ENCODE measurements at regions not wholly inside any gene's neighbourhood (a gene's known extent, or its start where the extent isn't known, plus 50 kb on each side); places are given as distances from the start of the nearest gene placed in this dataset.

DNA sequence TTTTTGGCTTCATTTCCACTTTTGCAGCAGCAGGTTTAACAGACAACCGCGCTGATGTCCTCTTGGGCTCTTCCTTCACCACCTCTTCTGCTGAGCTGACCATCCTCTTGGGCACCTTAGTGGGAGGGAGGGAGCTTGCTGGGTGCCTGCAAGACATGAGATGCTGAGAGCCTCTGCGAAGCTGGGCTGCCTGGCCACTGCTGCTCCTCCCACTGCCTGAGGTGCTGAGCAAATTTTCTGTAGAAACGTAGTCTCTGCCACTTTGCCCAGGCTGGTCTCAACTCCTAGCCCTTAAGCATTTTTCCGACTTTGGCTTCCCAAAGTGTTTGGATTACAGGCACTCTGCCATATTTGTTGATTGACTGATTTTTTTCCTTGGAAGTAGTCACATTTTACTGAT, 422.2 kb upstream of the MC4R start:
- no peak overlapping the region for H3K27ac ChIP-seq (ENCODE audit: low read depth in 1 of 2, low read length in 2 of 2)
- no peak overlapping the region for H3K4me3 ChIP-seq (replicated peaks in 1 of 3; ENCODE audit: low read depth in 2 of 3, low read length in 3 of 3)
- intact Hi-C loops (cut with micrococcal nuclease): no loop called here
- Mint-ChIP-seq H3K27ac (no peak overlapping the region), H3K4me3 (no peak overlapping the region), H3K27me3 (ENCODE audit: low read depth in 3 of 3) (no peaks in the 10 kb centered on the region), H3K4me1 (no peaks in the 10 kb centered on the region), H3K9me3 (peaks cover 0 to 11% (median 2%) of the 10 kb centered on the region in 7 donors), H3K36me3 (no peaks in the 10 kb centered on the region)
- no peak for DNase-seq
- no peaks in the 10 kb centered on the region for H3K79me2 ChIP-seq (ENCODE audit: insufficient read depth, low read length)
- no peaks in the 10 kb centered on the region for H4K20me1 ChIP-seq (ENCODE audit: insufficient read depth, low read length)
- no peaks in the 10 kb centered on the region for H3K4me1 ChIP-seq (ENCODE audit: control insufficient read depth in 1 of 2, insufficient read depth in 2 of 2, low read length in 2 of 2)
- no peak overlapping the region for H3K9ac ChIP-seq (ENCODE audit: insufficient read depth, low read length, poor library complexity, severe bottlenecking)
- TF ChIP-seq, protein P1, sequence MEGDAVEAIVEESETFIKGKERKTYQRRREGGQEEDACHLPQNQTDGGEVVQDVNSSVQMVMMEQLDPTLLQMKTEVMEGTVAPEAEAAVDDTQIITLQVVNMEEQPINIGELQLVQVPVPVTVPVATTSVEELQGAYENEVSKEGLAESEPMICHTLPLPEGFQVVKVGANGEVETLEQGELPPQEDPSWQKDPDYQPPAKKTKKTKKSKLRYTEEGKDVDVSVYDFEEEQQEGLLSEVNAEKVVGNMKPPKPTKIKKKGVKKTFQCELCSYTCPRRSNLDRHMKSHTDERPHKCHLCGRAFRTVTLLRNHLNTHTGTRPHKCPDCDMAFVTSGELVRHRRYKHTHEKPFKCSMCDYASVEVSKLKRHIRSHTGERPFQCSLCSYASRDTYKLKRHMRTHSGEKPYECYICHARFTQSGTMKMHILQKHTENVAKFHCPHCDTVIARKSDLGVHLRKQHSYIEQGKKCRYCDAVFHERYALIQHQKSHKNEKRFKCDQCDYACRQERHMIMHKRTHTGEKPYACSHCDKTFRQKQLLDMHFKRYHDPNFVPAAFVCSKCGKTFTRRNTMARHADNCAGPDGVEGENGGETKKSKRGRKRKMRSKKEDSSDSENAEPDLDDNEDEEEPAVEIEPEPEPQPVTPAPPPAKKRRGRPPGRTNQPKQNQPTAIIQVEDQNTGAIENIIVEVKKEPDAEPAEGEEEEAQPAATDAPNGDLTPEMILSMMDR (IDR thresholded peaks at IDR 0.05): no peak
- no peak overlapping the region for H3K4me2 ChIP-seq (replicated peaks; ENCODE audit: extremely low read depth, low read length, poor library complexity, severe bottlenecking)
- no peaks in the 10 kb centered on the region for H3K36me3 ChIP-seq (replicated peaks in 1 of 2; ENCODE audit: control insufficient read depth in 1 of 2, insufficient read depth in 2 of 2, low read length in 2 of 2)
- H3K9me3 ChIP-seq (replicated peaks in 1 of 2; ENCODE audit: control insufficient read depth in 1 of 2, insufficient read depth in 1 of 2, low read length in 2 of 2): no peaks in the 10 kb centered on the region
- H3K27me3 ChIP-seq (ENCODE audit: control insufficient read depth in 2 of 2, insufficient read depth in 2 of 2, low read length in 2 of 2): no peaks in the 10 kb centered on the region
- WGBS (ENCODE audit: insufficient coverage): 86% methylated on average over 2 of the region's 5 CpGs
- no peak overlapping the region for H2AFZ ChIP-seq (ENCODE audit: insufficient read depth, low read depth, low read length, poor library complexity, severe bottlenecking)

DNA sequence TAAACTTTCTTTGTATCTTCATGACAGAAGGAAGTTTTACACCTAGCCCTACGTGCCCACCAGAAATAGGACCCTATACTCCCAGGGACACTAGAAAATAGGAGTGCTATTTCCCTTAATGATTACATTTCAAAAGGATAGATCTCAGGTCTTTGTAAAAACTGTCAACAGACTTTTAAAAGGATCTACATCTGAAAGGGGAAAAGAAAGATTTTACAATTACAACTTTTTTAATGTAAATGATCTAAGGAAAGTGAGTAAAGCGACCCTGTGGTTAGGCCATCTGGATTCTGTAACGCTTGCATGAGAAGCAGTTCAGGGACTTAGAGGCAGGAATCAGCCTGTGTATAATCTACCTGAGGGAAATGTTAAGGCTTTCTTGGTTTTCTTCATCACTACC, 431.8 kb upstream of the MC4R start:
- no peak for DNase-seq
- Histone ChIP-seq H3K36me3 (replicated peaks in 1 of 2; ENCODE audit: control insufficient read depth in 1 of 2, insufficient read depth in 2 of 2, low read length in 2 of 2) (no peaks in the 10 kb centered on the region), H3K27me3 (ENCODE audit: control insufficient read depth in 2 of 2, insufficient read depth in 2 of 2, low read length in 2 of 2) (no peaks in the 10 kb centered on the region), H3K4me1 (ENCODE audit: control insufficient read depth in 1 of 2, insufficient read depth in 2 of 2, low read length in 2 of 2) (no peaks in the 10 kb centered on the region), H3K27ac (ENCODE audit: low read depth in 1 of 2, low read length in 2 of 2) (no peak overlapping the region), H3K4me3 (replicated peaks in 1 of 3; ENCODE audit: low read depth in 2 of 3, low read length in 3 of 3) (no peak overlapping the region), H3K4me2 (replicated peaks; ENCODE audit: extremely low read depth, low read length, poor library complexity, severe bottlenecking) (no peak overlapping the region), H2AFZ (ENCODE audit: insufficient read depth, low read depth, low read length, poor library complexity, severe bottlenecking) (no peak overlapping the region), H3K9ac (ENCODE audit: insufficient read depth, low read length, poor library complexity, severe bottlenecking) (no peak overlapping the region), H3K9me3 (replicated peaks in 1 of 2; ENCODE audit: control insufficient read depth in 1 of 2, insufficient read depth in 1 of 2, low read length in 2 of 2) (no peaks in the 10 kb centered on the region), H4K20me1 (ENCODE audit: insufficient read depth, low read length) (no peaks in the 10 kb centered on the region), H3K79me2 (ENCODE audit: insufficient read depth, low read length) (no peaks in the 10 kb centered on the region)
- intact Hi-C loops (cut with micrococcal nuclease): no loop called here
- WGBS (ENCODE audit: insufficient coverage): no CpG with 5 or more reads among the region's 3 CpGs
- TF ChIP-seq, protein P1 (IDR thresholded peaks at IDR 0.05): no peak
- Mint-ChIP-seq H3K27ac (no peak overlapping the region), H3K4me3 (no peak overlapping the region), H3K36me3 (no peaks in the 10 kb centered on the region), H3K27me3 (ENCODE audit: low read depth in 3 of 3) (no peaks in the 10 kb centered on the region), H3K9me3 (peaks cover 0 to 4% (median 1%) of the 10 kb centered on the region in 7 donors), H3K4me1 (no peaks in the 10 kb centered on the region)
